Superior temporal gyrus (tissue), 1 donor: ENCODE measurements at regions not wholly inside any gene's neighbourhood (a gene's known extent, or its start where the extent isn't known, plus 50 kb on each side); places are given as distances from the start of the nearest gene placed in this dataset.

Experiments used
- DNase-seq: peaks from one replicate; pipeline ENCODE4 v3.0.0-alpha.2; 2016; ENCODE audit errors: extremely low spot score

DNA sequence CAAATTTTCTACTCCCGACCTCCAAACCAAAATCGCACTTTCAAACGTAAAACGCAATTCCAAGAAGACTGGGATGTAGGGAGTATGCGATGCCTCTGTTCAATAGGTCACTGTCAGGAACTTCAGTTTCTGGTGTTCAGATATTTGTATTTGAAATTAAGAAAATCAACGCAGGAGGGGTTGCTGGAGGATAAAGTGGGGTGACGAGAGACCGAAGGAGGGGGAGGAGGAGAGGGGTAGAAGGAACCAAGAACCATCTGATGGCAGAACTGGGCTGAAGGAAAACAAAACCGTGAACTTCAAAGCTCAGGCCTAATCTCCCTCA, 293.8 kb upstream of the NFE2L3 start:
- no peak for DNase-seq

DNA sequence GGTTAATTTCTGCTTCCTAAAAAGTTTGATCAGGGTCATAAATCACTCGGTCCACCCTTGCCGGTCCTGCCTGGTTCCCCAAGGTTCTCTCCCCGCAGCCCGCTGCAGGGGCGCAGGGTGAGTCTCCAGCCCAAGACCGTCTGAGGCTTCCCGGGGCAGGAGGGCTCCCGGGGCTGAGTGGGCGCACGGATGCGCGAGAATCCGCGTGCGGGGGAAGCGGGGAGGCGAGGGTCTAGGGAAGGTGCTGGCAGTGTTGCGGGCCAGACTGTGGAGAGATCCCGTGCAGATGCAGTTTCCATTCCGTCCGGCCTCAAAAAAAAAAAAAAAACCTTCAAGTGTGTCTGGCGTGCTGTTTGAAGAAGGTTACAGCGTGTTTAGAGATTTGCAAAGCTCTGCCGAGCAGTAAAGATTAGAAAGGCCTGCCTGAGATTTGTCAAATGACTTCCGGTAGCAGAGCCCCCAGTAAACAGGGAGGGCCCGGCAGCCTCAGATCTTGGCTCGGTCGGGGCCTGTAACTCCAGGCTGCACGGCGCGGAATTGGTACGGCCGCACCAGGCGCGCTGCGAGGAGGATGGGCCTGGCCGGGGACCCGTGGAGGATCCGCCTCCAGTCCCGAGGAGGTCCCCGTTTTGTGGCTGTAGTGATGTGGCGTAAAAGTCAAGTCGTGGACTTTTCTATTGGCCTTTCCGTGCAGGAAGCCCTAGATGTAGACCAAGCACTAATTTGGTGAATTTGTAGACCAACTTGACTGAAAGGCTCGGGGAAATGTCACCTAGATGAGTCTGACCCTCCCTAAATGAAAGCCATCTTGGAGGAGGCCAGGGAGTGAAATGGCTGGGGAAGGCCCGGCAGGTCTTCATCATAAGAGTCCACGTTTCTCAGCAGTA, 293.2 kb upstream of the NFE2L3 start:
- no peak for DNase-seq

DNA sequence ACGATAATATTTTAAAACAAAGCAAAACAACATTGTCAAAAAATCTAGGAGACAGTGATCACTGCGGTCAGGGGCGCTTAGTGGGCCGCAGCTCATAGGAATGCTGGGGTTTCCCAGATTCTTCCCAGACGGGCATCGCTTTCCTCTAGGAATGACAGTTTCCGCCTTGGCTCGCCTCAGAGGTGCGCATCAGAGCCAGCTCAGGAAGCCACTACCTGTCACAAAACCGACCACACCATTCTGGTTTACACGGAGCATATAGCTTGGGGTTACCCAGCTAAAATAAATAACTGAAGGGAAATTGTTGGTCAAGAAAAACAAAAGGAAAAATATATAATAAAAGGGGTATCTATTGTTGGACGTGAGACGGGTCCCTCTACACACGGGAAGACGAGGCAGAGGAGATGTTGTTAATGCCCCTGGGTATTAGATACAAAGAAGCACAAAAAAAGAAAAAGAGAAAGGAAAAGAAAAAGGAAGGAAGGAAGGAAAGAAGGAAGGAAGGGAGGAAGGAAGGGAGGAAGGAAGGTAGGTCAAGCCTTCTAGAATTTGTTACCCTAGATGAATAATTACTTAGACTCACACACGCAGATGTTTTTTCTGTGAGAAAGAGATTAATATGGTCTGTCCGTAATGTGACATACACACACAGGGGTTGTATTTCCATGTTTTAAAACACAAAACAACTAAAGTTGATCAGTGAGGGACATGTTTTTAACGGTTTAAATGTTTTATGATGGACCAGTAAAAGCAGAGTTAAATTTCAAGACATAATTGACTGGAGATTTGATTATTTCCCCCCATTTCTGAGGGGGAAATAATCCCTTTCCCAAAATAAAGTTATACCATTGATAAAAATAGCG, 292.4 kb upstream of the NFE2L3 start:
- DNase-seq = no peak

DNA sequence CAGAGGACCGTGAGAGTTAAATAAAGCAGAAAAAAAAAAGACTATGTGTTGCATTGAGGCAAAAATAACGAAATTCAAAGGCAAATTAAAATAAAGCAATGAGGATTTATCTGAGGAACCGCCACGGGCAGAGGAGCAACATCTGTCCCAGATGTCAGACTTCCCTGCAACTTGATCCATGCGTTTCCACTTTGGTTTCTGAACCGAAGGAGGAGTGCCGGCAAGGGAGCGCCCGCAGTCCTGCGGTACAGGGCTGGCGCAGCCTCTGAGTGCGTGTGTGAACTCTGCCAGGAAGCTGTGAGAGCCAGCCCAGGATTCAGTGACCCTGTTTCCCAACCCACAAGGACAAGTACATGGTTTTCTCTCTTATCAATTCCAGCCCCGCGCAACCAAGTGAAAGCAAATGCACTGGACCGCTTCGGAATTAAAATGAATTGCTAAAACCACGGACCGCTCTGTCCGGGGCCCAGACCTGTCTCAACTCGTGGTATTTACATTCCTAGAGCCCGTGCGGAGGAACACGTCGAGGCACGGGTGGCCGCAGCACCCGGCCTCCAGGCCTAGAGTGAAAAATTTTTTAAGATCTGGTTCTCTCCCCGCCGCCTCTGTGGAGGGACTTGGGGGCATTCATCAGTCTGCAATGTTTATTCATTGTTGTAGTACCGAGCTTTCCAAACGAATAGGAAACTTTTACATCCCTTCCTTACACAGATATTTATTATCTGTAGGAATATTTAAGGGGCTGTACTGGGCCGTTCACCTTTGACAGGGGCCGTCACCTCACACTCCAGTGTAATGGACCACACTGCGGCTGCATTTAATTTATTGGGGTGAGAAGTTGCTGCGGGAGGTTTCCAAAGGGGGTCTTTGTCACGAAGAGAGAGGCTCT, 291.5 kb upstream of the NFE2L3 start:
- DNase-seq = no peak

- DNase-seq = no peak
Measured at GRCh38 chr7:25861164-25861496, 290.9 kb upstream of the NFE2L3 start.

DNA sequence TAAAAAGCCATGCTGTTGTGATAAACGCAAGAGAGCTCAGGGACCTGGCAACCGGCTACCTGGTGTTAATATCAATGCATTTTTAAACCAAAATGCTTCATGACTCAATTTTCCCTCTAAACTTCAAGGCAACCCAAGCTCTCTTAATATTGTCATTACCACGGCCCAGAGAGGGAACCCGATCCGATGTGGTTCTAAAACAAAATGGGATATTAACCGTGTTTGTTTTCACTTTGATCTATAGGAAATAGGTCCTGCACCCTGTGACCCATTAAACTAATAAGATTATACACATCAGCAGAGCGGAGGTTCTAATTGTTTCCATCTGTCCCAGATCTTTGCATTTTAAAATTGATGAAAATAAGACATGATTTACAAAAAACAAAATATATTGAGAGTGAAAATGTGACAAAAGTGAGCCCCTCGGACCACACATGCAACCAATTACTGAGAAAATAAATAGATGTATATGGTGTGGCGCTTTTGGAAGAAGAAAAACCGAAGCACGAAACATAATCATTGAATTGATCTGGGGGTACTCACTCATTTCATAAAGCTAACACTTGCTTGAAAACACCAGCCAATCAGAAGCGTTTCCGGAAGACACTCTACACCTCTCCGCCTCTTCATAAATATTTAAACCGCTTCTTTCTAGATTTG, 290.3 kb upstream of the NFE2L3 start:
- no peak for DNase-seq

DNA sequence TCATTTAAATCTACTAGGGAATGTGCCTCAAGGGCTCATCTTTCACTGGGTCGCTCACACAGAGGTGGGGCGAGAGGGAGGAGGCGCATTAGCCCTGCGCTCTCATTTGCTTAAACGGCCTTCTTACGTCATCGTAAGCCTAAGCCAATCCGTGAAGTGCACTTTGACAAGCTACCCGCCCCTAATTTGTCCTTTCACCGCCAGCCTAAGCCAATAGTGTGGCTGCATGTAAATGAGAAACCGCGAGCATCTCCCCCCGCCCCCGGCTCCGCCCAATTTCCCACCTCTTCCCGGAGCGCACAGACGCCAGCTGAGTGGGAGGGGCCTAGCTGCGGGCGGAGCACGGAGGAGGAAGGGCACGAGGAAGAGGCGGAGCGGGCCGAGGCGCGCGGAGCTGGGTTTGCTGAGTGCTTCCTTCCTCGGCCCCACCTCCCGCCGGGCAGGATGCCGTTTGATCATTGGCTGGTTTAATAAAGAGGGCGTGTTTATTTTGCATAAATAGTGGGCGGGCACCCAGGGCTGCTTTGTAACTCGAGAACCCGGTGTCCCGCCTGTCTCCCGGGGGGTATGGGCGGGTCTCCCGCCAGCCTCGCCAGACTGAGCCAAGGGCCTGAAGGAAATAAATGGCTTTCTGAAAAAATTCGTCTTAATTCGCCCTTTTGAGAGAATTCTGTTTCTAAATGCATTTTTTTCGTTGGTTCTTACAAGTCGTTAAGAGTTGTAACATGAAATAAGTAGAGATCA, 289.6 kb upstream of the NFE2L3 start:
- DNase-seq = no peak

DNA sequence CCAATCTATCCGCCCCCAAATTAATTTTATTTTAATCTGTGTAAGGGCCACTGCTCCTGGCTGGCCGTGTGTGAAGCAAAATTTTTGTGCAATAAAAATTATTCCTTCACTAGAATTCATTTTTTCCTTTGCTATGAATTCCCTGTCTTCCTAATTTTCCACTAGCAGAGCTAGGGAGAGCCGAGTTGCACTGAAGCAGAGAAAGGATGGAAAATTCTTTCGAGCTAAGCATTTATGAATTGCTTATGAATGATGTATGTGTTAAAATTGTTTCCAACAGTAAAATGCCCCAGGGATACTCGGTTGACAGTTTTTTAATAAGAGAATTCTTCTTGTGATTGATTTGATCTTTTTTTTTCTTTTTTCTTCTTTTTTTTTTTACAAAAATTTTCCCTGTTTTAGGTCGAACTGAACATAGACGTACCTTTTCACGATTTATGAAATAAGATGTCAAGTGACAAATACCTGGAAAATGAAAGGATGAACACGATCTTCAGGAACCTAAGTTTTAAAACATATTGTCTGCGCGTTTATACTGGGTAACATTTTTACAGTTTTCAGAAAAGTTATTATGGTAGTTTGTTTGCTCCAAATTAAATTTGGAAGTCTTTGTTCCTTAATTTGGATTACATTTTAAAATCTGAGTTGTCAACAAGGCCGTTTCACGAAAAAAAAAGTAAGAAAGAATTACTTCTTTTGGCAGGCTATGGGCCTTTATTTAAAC, 288.8 kb upstream of the NFE2L3 start:
- no peak for DNase-seq

DNA sequence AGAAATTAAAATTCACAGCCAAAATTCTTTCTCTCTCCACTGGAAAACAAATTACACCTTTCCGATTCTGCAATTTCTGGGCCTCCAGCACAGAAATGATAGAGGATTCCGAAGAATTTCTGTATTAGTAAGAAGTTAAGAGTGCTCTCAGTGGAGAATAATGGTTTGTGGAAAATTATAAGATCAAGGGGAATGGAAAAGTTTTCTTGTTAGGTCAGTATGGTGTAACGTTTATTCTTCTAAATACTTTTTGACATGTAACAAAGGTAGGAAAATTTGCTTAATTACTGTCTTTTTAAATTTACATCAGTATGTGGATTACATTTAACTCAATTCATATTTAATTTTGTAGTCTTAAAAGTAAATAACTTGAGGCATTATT, 288.3 kb upstream of the NFE2L3 start:
- DNase-seq = no peak

- no peak for DNase-seq
Measured at GRCh38 chr7:25864511-25864910, 287.5 kb upstream of the NFE2L3 start.

- DNase-seq = no peak
Measured at GRCh38 chr7:25864943-25865751, 286.9 kb upstream of the NFE2L3 start.

DNA sequence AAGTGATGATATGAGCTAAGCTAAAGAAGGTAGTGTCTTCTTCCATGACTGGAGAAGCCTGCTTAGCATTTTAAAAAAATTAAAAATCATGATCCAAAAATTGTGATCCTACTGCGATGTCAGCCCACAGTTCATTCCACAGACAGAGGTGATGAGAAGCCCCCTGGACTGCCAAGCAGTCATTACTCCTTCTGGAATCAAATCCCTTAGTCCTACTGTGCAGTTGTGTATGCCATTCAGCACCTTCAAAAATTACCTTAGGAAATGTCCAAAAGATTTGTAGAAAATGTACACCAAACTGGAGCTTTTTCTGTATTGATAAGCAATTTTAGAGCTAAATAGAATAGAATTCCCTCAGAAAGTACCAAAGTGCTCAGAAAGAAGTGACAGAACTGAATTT, 283.5 kb upstream of the NFE2L3 start:
- no peak for DNase-seq

- no peak for DNase-seq
Measured at GRCh38 chr7:25870574-25870973, 281.4 kb upstream of the NFE2L3 start.

- no peak for DNase-seq
Measured at GRCh38 chr7:25876092-25876491, 275.9 kb upstream of the NFE2L3 start.

DNA sequence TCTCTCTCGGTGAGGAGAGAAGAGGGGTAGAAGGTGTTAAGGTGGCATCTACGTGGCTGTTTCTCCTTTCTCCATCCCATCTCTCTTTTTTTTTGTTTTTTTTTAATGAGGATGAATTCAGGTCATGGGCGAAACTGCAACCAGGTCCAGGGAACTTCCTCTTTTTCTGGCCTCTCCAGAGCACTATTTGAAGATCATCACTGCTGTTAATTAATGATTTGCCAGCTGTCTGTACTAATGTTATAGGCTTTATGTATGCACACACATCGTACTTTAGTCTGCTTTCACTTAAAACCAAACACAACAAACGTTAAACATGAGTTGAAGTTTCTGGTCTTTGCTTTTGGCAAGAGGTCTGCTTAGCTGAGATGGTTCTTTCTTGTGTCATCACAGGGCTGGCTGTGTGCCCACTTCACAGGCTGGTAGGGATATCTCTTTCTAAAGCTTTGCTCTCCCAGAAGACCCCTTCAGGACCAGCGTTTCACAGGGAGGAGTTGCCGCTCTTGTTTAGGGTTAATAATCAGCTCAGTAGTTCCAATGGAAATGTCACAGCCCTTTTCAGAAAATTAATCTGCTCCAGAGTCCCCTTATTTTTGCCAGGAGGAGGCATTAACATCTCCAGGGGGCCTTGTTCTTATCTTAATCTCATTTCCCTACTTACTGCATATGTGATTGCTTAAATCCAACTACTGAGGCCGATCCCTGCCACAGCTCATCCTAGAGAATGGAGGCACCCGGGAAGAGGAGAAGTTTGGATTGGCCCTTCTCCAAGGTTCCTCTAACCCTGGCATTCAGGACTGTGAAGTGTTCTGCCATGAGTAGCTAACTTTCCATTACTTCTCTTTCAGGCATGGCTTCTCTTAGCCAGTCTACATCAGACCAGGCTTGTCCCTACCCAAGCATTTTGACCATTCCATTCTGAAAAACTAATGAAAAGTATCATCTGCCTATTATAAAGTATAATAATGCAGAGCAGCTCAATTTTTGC, 273.9 kb upstream of the NFE2L3 start:
- DNase-seq = no peak

- no peak for DNase-seq
Measured at GRCh38 chr7:25879799-25880198, 272.2 kb upstream of the NFE2L3 start.

DNA sequence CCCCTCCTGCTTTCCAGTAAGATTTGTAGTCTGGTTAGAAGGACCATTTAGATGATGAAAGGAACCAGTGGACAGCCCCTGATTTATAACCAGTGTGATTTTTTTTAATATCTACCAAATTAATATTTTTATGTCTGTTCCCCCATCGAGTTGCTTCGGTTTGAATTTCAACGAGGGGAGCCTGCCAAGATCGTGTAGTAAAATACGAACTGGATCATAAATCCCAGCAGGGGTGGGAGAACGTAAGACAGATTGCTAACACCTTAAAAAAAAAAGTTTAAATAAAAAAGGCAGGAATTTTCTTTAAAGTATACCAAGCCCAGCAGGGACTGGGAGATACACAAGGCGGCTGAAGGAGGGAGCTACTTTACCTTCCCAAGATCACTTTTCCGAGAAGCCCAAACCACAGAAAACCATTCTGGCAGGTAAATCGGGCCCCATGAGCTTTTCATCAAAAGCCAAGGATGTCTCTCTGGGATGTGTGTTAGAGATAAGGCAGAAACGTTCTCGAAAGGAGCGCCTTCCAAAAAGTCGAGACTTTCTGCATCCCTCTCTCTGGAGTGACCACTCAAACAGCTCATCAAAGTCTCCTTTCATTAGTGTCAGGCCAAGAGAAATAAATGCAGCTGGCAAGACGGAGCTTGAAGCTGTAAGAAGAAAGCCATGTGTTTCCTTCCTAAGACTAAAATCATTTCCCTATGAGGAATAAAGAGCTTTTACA, 270.5 kb upstream of the NFE2L3 start:
- DNase-seq = no peak
